ENCODE measurements at regions not wholly inside any gene's neighbourhood (a gene's known extent, or its start where the extent isn't known, plus 50 kb on each side); places are given as distances from the start of the nearest gene placed in this dataset.

DNA sequence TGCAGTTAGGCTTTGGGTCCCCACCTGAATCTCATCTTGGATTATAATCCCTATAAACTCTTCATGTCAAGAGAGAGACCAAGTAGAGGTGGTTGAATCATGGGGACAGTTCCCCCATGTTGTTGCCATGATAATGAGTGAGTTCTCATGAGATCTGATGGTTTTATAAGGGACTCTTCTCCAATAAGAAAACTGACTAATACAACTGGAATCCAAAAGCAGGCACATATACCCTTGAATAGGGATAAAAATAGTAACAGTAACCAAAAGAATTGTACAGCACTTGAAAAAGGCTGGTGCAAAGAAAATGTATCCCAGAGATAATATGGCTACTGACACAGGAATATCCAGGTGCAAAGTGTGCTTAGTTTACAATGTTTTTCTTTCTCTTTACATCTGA is 351.5 kb upstream of the MAD2L1 start:
- peaks cover 7% of the 10 kb centered on the region for H3K36me3 Mint-ChIP-seq (ENCODE audit: low read depth)
- H3K4me3 Mint-ChIP-seq: no peak overlapping the region
- no peak overlapping the region for H3K27ac Mint-ChIP-seq (ENCODE audit: unreplicated experiment)
- peaks cover 6% of the 10 kb centered on the region for H3K9me3 Mint-ChIP-seq
- TF ChIP-seq, protein P1, sequence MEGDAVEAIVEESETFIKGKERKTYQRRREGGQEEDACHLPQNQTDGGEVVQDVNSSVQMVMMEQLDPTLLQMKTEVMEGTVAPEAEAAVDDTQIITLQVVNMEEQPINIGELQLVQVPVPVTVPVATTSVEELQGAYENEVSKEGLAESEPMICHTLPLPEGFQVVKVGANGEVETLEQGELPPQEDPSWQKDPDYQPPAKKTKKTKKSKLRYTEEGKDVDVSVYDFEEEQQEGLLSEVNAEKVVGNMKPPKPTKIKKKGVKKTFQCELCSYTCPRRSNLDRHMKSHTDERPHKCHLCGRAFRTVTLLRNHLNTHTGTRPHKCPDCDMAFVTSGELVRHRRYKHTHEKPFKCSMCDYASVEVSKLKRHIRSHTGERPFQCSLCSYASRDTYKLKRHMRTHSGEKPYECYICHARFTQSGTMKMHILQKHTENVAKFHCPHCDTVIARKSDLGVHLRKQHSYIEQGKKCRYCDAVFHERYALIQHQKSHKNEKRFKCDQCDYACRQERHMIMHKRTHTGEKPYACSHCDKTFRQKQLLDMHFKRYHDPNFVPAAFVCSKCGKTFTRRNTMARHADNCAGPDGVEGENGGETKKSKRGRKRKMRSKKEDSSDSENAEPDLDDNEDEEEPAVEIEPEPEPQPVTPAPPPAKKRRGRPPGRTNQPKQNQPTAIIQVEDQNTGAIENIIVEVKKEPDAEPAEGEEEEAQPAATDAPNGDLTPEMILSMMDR (conservative IDR thresholded peaks at IDR 0.05): no peak
- DNase-seq (ENCODE audit: low read depth, low spot score): no peak
- no peaks in the 10 kb centered on the region for H3K4me1 Mint-ChIP-seq
- H3K27me3 Mint-ChIP-seq (ENCODE audit: low read depth): no peaks in the 10 kb centered on the region

DNA sequence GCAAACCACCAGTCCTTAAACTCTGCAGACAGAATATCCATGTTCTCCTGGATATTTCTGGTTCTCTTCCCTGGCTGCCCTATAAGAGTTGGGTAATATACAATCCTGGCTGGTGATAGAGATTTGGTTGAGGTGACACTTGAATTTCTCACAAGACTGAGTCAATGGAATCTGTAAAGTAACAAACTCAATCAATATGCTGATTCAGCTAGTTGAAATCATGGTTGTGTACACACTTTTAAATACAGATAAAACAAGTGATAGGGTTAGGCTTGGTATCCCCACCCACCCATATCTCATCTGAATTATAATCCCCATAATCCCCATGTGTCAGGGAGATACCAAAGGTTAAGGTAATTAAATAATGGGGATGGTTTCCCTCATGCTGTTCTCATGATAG is 349.2 kb upstream of the MAD2L1 start:
- Mint-ChIP-seq H3K27me3 (ENCODE audit: low read depth) (no peaks in the 10 kb centered on the region), H3K4me1 (no peaks in the 10 kb centered on the region), H3K9me3 (peaks cover 8% of the 10 kb centered on the region), H3K27ac (ENCODE audit: unreplicated experiment) (no peak overlapping the region), H3K4me3 (no peak overlapping the region), H3K36me3 (ENCODE audit: low read depth) (peaks cover 9% of the 10 kb centered on the region)
- DNase-seq (ENCODE audit: low read depth, low spot score): no peak
- TF ChIP-seq, protein P1 (conservative IDR thresholded peaks at IDR 0.05): no peak

DNA sequence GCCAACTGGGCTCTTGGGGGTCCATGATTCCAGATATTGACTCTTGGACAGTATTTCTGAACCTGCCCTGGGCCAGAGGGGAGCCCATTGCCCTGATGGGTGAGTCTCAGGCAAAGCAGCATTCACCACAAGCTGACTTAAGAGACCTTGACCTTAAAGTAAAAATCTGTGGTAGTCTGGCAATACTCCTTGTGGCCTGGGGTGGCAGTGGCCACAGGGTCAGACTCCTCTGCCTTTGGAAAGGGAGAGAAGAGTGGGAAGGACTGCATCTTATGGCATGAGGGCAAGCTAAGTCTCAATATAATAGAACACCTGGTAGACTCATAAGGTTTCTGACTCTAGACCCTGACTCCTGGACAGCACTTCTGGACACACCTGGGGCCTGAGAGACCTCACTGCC is 340.3 kb upstream of the MAD2L1 start:
- DNase-seq (ENCODE audit: low read depth, low spot score): no peak
- Mint-ChIP-seq H3K4me3 (no peak overlapping the region), H3K4me1 (no peaks in the 10 kb centered on the region), H3K9me3 (peaks cover 17% of the 10 kb centered on the region), H3K27me3 (ENCODE audit: low read depth) (no peaks in the 10 kb centered on the region), H3K27ac (ENCODE audit: unreplicated experiment) (no peak overlapping the region), H3K36me3 (ENCODE audit: low read depth) (peaks cover 17% of the 10 kb centered on the region)
- TF ChIP-seq, protein P1 (conservative IDR thresholded peaks at IDR 0.05): no peak

DNA sequence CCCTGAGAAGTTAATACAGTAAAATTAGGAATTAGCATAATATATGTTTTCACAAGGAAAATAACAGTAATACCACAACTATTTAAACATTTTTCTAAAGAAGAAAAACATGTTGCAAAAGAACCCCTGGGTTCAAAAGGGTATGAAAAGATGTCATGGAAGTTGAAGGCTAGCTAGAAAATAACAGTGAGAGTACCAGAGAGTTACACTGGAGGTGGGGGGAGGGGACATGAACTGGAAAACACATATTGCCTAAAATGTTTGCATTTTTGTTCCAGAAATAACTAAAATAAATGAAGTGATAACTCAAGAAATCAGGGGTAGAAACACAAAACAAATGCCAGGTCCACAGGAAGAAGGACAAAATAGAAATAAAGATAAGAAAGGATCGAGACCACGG is 336.6 kb upstream of the MAD2L1 start:
- H3K36me3 Mint-ChIP-seq (ENCODE audit: low read depth): peaks cover 6% of the 10 kb centered on the region
- no peak for DNase-seq (ENCODE audit: low read depth, low spot score)
- TF ChIP-seq, protein P1 (conservative IDR thresholded peaks at IDR 0.05): no peak
- H3K9me3 Mint-ChIP-seq: peaks cover 10% of the 10 kb centered on the region
- no peaks in the 10 kb centered on the region for H3K4me1 Mint-ChIP-seq
- H3K27me3 Mint-ChIP-seq (ENCODE audit: low read depth): no peaks in the 10 kb centered on the region
- no peak overlapping the region for H3K27ac Mint-ChIP-seq (ENCODE audit: unreplicated experiment)
- no peak overlapping the region for H3K4me3 Mint-ChIP-seq

DNA sequence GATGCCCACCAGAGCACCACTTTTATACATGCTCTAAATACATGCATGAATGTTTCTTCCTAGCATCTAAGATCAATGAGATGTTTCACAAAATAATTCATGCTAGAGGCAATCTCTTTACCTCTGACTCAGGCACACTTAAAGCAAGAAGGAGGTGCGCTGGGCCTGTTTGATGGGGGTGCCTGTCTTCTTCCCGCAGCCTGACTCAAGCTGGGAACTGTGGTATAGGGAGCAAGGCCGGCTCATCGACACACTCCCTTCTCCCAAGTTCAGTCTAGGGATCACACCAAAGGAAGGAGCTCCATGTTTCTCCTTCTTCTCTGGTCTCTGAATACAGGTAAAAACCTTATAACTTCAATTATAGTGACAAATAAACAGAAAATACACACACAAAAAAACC is 333.8 kb upstream of the MAD2L1 start:
- TF ChIP-seq, protein P1 (conservative IDR thresholded peaks at IDR 0.05): no peak
- Mint-ChIP-seq H3K36me3 (ENCODE audit: low read depth) (no peaks in the 10 kb centered on the region), H3K4me3 (no peak overlapping the region), H3K27me3 (ENCODE audit: low read depth) (no peaks in the 10 kb centered on the region), H3K27ac (ENCODE audit: unreplicated experiment) (no peak overlapping the region), H3K9me3 (peaks cover 4% of the 10 kb centered on the region), H3K4me1 (no peaks in the 10 kb centered on the region)
- no peak for DNase-seq (ENCODE audit: low read depth, low spot score)

DNA sequence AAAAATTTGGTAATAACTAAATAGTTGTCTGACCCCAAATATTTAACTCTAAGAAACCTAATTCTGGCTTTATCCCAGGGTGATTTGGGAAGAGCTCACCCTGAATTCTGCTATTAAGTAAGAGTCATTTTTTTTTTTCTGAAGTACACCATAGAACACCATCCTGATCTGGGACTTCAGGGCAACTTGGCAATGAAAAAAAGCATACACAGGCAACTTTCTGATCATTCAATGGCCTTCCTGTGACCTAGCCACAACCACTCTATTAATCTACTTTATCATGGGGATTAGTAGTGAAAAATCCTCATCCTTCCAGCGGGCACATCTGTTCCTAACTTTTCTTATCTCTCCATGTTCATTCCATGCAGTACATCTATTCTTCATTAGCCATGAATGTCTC is 333.2 kb upstream of the MAD2L1 start:
- TF ChIP-seq, protein P1 (conservative IDR thresholded peaks at IDR 0.05): no peak
- no peak for DNase-seq (ENCODE audit: low read depth, low spot score)
- Mint-ChIP-seq H3K27me3 (ENCODE audit: low read depth) (no peaks in the 10 kb centered on the region), H3K36me3 (ENCODE audit: low read depth) (no peaks in the 10 kb centered on the region), H3K4me1 (no peaks in the 10 kb centered on the region), H3K4me3 (no peak overlapping the region), H3K27ac (ENCODE audit: unreplicated experiment) (no peak overlapping the region), H3K9me3 (peaks cover 2% of the 10 kb centered on the region)

All from neural crest cell (in vitro differentiated cells).